Activated CD8-positive, alpha-beta memory T cell treated with anti-CD3 and anti-CD28 coated beads for 4 hours (primary cell): ENCODE measurements at regions not wholly inside any gene's neighbourhood (a gene's known extent, or its start where the extent isn't known, plus 50 kb on each side); places are given as distances from the start of the nearest gene placed in this dataset.

Source experiments
- DNase-seq, 2 donors: peaks; one replicate each; pipeline ENCODE4 v3.0.0-alpha.2; 2020; ENCODE audit warnings: low read depth in 2 of 2

DNA sequence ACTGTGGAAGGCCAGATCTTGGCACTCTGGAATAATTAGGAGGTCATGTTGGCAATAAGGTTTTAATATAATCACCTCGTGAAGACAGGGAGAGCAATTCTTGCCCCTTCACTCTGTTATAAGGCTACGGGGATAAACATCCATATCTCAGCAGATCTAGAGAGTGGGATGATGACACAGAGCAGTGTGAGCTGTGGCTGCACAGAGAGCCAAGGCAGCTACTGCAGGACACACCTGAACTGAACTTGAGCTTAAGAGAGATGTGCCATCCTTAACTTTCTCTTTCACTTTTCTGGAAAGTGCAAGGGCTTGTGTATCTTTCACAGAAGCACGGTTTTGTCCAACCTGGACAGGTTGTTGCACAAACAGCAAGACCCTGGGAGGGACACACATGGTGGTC lies 174.7 kb downstream of the GATA3 start:
- no peak for DNase-seq

DNA sequence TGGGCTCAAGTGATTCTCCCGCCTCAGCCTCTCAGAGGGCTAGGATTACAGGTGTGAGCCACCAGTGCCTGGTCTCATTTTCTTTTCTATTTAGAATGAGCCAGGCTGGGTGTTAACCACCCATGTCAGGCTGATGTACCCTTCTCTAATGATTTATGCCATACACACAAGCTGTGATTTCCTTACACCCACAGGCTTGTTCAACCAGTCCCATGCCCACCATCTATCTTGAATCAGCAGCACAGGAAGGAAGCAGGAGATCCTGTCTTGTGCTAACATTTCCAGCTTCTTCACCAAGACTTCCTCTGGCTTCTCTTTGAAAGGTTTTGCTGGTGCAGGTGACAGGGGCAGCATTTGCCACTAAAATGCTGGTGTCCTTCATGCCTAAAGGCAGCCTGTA lies 176.4 kb downstream of the GATA3 start:
- DNase-seq: no peak

DNA sequence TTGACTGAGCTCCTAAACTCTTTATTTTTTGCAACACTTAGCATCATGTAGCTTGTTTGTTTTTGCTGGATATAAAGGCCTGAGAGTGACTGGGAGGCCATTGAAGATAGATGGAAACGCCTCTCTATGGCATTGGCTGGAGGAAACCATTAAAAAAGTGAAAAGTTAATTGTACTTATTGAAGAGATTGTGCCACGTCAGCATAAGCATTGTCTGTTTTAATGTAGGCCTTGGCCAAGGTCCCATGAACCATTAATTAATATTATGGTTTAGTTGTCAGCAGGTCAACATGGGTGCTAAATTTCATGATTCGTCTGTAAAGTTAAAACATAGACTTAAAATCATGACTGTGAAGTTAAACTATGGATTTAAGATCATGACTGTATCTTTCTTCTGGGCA lies 178.6 kb downstream of the GATA3 start:
- no peak for DNase-seq

DNA sequence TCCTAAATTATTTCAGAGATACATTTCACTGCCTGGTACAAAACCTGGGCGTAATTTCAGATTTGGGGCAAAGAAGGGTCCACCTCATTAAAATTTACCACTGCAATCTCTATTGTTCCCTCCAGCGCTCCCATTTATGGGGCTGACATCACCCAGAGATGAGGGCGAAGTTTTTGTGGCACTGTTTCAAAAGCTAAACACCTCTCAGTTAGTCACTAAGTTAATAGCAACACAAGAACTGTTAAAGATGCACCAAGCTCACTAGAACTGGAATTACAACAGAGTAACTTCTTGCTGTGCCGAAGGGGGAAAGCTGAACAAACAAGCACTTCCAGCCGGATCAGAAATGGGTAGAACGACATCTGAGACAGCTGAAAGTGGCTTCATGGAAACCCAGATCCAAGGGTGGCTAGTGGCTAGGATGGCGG lies 179.4 kb downstream of the GATA3 start:
- no peak for DNase-seq

DNA sequence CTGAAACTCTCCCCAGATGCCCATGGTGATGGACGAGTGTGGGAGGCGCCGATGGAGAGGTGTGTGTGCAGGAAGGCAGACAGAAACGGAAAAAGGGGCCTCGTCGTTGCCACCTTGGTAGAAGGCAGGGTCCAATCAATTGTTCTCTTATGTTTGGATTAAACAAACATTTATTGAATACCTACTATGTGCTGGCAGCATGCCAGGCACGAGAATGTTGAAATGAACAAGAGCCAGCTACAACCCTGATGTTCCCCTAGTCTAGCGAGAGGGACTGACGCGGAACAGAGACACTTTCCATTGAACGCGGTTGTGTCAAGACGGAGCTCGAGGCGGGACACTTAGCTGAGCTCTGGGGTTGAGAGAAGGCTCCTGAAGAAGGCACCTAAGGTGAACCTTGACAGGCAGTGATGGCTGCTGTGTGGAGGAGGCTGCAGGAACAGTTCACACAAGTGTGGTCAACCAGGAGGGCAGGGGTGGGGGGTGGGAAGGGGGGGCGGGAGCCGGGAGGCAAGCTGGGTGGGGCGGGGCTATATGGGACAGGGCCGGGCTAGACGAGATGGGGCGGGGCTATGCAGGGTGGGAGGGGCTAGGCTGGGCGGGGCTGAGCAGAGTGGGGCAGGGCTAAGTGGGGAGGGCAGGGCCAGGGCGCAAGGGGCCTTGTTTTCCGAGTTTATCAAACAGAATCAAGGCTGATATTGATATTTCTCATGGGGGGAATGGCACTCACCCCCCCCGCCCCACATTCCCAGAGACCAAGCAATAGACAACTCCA lies 181.0 kb downstream of the GATA3 start:
- no peak for DNase-seq

DNA sequence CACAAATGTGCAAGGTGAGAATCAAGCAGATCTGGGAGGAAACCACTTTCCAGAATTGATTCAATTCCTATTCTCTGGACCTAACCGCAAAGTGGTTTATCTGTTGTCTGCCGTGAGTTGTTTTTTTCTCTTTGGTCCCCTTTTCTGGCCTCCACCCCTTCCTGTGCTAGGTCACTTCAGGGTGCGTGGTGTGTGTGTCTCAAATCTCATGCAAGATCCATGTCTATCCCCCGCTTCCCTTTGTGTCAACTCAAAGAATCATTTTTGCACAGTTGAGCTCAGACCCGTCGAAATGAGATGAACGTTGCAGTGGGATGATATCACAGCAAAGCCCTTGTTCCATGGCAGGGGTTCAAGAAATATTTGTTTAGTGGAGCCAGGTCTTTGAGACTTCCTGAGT lies 184.5 kb downstream of the GATA3 start:
- no peak for DNase-seq

DNA sequence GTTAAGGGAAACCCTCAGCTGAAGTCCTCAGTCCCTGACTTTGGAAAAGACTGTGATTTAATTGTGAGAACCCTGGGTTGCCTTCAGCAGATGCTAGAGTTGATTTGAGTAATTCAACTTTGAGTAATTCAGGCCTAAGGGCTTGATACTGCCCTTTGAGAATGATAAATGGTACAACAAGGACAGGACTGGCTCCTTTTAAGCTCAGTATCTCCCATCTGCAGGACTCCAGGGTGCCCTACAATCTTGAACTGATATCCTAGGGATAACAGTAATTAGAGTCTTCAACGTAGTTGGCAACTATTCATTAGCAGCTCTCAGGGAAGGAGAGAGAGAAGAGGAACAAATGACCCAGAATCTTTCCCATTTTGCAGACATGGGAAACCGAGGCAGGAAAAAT lies 186.4 kb downstream of the GATA3 start:
- DNase-seq: no peak

DNA sequence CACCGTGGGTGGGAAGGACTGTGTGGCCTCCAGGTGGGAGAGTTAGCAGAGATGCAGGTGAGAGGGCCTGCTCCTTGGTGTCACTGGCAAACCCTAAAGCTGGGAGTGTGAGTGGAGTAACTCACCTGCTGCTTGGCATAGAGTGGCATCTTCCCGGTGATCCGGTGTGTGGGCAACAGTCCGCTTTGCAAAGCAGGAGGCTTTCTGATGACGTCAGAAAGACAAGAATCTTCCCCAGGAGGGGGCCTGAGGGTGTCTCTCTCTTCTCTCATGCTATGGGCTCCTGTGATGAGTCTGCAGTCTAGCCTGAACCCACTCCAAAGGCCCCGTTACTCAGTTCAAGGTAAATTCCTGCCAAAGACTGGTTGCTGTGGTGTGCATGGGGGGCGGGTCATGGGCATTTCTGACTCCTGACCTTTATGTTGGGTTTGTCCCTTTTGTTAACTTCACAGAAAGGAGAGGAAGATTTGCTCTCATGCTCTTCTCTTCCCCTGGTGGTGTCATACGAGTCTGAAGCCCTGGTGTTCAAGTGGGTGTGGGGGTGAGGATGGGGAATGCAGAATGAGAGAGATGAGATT lies 187.9 kb downstream of the GATA3 start:
- no peak for DNase-seq

DNA sequence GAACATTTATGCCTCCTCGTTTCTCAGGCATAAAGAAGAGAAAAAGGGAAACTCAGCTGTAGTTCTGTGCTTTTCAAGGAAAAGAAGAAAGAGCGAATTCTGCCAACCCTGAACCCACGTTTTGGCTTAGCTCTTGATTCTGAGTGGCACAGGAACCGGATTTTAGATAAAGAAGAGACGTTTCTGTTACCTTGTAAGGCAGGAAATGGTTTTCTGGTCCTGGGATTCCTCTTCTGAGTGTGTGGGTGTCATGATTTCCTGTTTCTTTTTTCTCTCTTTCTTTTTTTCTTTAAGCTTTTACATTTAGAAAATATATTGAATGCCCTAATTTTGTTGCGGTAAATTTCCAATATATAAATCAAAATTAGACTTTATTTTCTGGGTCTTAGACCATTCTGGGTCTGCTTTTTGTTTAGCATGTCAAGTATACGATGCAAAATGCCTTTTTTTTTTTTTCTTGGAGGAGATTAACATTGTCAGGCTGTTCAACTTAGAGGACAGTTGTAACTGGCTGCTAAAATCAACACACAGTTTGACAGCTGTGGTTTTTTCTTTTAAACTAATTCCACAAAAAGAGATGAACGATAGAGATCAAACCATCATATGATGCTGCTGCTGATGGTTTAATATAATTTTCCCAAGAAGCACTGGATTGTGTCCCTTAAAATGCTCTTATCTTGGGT lies 190.8 kb downstream of the GATA3 start:
- DNase-seq: no peak

DNA sequence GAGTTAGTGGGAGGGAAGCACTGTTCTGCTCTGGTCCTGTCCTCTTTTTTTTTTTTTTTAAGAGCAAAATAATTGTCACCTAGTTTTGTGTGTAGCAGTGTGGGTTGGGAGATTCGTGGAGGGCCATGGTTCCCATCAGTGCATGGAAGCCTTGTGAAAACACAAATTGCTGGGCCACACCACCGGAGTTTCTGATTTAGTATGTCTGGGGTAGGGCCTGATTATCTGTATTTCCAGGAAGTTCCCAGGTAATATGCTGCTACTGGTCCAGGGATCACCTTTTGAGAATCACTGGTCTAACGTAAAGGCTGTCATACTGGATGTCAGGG lies 191.3 kb downstream of the GATA3 start:
- DNase-seq: no peak

DNA sequence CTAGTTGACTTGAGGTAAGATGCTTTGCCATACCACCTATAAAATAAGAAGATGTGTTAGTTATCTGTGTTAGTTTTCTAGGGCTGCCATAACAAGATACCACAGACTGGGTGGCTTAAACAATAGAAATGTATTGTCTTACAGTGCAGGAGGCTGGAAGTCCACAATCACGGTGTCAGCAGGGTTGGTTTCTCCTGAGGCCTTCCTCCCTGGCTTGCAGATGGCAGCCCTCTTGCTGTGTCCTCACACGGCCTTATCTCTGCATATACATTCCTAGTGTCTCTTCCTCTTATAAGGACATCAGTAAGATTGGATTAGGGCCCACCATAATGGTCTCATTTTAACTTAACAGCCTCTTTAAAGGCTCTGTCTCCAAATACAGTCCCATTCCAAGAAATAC lies 192.1 kb downstream of the GATA3 start:
- no peak for DNase-seq

DNA sequence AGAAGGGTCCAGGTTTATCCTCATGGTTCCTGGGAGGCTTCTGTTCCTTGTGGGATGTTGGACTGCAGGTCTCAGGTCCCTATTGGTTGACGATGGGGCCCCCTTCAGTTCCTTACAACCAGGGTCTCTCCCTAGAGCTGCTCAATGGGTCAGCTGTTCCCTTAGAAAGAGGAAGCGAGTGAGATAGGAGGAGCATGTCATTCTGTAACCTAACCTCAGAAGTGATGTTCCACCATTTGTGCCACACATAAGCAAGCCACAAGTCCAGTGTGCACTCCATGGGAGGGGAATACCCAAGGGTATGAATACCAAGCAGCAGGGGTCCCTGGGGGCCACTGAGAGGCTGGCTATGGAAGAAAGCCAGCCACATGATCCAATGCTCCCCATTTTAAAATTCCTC lies 192.7 kb downstream of the GATA3 start:
- no peak for DNase-seq

DNA sequence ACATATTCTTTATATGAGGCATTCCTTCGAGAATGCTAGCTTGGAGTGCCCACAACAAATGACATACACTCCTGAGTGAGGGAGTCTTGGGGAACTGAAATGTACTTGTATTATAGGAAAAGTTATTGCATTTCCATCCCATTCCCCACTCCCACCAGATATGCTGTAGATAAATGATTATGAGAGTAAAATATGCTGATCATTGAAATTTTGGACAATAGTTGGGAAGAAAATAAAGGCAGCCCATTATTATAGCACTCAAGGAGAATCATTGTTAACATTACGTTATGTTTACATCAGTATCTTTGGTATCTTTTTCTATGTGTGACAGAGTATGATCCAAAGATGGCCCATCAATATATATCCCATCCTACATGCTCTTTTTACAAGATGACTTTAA lies 194.4 kb downstream of the GATA3 start:
- DNase-seq: no peak

DNA sequence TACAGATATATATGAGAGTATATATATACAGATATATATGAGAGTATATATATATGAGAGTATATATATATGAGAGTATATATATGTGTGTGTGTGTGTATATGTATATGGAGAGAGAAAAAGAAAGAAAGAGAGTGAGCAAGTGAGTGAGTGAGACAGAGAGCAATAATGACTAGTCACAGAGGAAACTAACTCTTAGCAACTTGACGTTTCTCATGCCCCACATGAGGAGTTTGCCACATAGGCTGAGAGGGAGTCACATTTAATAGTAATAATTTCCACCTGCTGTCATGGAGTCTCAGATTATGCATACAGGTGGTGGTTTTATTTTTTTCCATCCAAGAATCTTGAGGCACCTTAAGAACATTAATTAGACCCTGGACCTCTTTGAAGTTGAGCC lies 199.9 kb downstream of the GATA3 start:
- no peak for DNase-seq

DNA sequence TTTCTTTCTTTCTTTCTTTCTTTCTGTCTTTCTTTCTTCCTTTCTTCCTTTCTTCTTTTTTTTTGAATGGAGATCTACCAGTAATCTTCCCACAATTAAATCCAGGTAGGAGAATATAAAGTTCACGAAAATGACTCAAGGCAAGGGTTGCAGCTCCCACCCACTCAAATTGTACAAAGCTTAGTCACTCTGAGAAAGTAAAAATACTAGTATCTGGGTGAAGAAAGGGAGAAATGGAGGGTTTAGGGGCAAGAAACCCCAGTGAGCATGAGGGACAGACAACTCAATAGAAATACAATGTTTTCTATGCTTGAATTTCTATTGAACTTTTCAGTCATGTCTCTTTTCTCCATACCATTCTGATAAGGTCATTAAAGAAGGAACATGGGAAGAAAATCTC lies 200.8 kb downstream of the GATA3 start:
- DNase-seq: no peak

DNA sequence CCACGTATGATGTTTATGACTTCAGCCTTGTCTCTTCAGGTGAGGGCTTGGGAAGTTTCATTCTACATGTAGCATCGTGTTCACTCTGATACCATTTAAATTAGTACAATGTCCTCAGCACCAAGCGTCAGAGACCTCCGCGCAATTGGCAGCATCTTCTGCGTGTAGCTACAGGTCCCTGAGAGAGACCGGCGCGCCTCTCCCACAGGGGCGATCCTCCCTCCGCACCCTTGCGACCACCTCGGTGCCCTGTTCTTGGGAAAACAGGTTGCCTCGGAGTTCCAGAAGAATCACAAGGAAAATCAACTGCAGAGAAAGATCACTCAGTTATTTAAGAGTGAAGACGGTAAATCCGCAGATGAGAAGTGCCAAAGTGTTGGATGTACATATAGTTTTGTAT lies 206.2 kb downstream of the GATA3 start:
- DNase-seq: no peak

DNA sequence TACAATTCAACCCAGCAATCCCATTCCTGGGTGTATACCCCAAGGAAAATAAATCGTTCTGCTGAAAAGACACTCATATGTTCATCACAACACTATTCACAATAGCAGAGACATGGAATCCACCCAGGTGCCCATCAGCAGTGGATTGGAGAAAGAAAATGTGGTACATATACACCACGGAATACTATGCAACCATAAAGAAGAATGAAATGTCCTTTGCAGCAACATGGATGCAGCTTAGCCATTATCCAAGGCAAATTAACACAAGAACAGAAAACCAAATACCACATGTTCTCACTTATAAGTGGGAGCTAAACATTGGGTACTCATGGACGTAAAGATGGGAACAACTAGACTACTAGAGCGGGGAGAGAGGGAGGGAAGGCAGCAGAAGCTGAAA lies 207.8 kb downstream of the GATA3 start:
- no peak for DNase-seq

DNA sequence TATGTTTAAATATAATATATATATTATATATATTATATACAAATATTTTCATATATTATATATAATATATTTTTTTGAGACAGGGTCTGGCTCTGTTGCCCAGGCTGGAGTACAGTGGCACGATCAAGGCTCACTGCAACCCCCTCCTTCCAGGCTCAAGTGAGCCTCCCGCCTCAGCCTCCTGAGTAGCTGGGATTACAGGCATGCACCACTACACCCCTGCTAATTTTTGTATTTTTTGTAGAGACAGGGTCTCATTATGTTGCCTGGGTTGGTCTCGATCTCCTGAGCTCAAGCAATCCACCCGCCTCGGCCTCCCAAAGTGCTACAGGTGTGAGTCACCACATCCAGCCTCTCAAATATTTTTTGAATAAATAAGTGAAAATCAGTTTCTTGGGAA lies 215.5 kb downstream of the GATA3 start:
- DNase-seq: no peak

DNA sequence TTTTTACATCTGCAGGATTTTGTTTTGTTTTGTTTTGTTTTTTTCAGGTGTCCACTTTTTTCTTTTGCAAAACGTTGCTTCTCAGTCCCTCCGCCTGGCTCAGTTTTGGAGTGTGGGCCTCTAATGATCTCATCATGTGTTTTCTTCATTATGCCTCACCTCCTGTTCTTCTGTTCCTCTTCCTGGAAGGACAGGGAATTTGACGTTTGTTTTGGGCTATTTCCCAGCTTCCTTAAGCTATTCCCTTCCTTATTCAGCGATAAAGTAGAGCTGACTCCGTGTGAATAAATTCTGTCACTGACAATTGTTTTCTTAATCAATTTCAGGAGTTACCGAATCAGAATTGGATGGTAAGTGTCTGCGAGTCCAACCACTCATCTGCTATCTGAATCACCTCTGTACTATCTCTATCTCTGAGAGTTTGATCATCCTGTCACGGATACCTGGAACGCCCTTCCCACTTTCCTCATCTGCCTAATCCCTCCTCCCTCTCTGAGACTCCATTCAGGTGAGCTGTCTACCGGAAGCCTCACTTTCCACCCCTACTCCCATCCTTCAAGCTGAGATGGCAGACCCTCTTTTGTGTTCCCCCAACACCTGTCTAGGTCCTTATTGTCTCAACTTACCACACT lies 218.4 kb downstream of the GATA3 start:
- DNase-seq: no peak

DNA sequence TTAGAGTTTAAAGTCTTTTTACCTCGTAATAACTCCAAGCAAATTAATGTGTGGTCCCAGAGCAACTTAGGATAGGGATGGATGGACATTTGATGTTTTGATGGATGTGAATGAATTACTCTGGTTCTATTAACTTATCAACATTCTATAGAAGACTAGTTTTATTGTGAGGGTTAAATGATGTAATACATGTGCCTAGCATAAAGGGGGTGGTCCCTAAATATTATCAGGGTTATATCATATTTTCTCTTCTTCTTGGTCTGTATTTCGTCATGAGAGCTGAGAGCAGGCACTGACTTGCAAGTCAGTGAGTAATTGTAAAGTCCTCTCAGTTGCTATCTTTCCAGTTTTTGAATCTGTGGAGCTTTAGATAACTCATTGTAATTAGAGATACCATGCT lies 219.3 kb downstream of the GATA3 start:
- no peak for DNase-seq

DNA sequence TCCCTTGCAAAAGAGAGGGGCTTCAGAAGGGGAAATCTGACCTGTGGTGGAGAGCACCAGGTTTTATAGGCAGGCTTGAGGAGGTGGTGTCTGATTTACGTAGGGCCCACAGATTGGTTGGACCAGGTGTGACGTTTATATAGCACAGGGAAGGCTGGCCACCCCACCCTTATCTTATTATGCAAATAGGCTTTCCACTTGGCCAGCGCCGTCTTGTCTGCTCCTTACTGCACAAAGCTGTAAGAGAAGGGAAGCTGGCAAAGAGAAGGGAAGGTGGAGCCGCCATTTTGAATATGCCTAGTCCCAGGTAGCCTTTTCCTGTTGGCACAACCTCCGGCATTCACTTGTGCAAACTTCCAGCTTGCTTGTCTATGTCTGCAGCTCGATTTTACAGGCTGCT lies 221.4 kb downstream of the GATA3 start:
- DNase-seq: no peak

DNA sequence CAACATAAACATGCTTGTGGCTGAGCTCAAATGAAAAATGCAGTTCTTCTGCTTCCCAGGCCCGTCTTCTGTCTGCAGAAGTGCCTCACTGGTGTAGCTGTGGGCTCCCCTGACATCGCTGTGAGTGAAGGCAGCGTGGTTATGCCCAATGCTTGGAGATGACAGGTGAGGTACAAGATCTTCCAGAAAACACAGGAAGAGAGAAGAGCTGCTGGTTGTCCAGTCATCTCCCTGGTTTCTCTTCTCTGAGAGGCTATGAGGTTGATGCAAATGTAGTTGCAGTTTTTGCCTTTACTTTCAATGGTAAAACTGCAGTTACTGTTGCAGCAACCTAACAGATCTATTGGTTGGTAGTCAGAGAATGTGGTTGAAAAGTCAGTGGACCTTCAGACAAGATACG lies 223.6 kb downstream of the GATA3 start:
- DNase-seq: no peak

DNA sequence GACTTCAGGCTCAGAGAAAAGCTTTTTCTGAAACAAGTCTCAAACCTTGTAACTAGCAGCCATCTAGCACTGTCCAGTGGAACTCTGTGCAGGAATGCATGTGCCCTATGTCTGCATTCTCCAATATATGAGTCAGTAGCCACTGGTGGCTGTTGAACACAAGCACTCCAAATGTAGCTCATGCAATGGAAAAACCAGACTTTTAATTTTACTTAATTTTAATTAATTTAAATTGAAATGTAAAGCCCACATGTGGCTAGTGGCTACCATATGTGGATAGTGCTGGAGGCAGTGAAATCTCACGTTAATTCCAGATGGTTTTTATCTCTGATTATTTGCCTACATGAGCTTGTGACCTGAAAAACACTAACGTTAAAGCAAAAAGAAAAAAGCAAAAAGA lies 225.1 kb downstream of the GATA3 start:
- DNase-seq: no peak
